Cerebellar cortex (tissue), 1 donor: ENCODE measurements at regions not wholly inside any gene's neighbourhood (a gene's known extent, or its start where the extent isn't known, plus 50 kb on each side); places are given as distances from the start of the nearest gene placed in this dataset.

Experiments
- DNase-seq: peaks from one replicate; pipeline ENCODE4 v3.0.0-alpha.2; 2015; ENCODE audit warnings: low spot score

- DNase-seq, result no peak
Measured at GRCh38 chr2:223523551-223524001, 78.6 kb downstream of the SCG2 start.

- DNase-seq, result no peak
Measured at GRCh38 chr2:223524066-223524465, 78.1 kb downstream of the SCG2 start.

- DNase-seq, result no peak
Measured at GRCh38 chr2:223526106-223526505, 76.1 kb downstream of the SCG2 start.

GRCh38 chr2:223528036-223528435 is 74.1 kb downstream of the SCG2 start:
- no peak for DNase-seq

GRCh38 chr2:223529696-223530095 is 72.5 kb downstream of the SCG2 start:
- DNase-seq, result no peak

- no peak for DNase-seq
Measured at GRCh38 chr2:223530811-223531210, 71.3 kb downstream of the SCG2 start.

- no peak for DNase-seq
Measured at GRCh38 chr2:223532161-223532560, 70.0 kb downstream of the SCG2 start.

- no peak for DNase-seq
Measured at GRCh38 chr2:223532712-223533111, 69.4 kb downstream of the SCG2 start.

GRCh38 chr2:223536546-223536945 is 65.6 kb downstream of the SCG2 start:
- DNase-seq, result no peak

GRCh38 chr2:223537115-223537514 is 65.0 kb downstream of the SCG2 start:
- no peak for DNase-seq

GRCh38 chr2:223537651-223538601 is 64.2 kb downstream of the SCG2 start:
- DNase-seq, result no peak

- no peak for DNase-seq
Measured at GRCh38 chr2:223538920-223539440, 63.2 kb downstream of the SCG2 start.

GRCh38 chr2:223541546-223541945 is 60.6 kb downstream of the SCG2 start:
- DNase-seq, result no peak

GRCh38 chr2:223542501-223542900 is 59.7 kb downstream of the SCG2 start:
- no peak for DNase-seq

- DNase-seq, result no peak
Measured at GRCh38 chr2:223545406-223545805, 56.8 kb downstream of the SCG2 start.

- DNase-seq, result no peak
Measured at GRCh38 chr2:223545830-223546229, 56.3 kb downstream of the SCG2 start.
